B cell (primary cell): ENCODE measurements at regions not wholly inside any gene's neighbourhood (a gene's known extent, or its start where the extent isn't known, plus 50 kb on each side); places are given as distances from the start of the nearest gene placed in this dataset.
A peak's percentile ranks its signal among the peaks of the same experiment; 100 is the strongest.

ENCODE experiments used
- ATAC-seq: fragments of 200-7000 bp; cut with Tn5 transposase; one replicate; pipeline ENCODE4 v1.10.0; 2021; ENCODE audit warnings: low read depth, mild to moderate bottlenecking, moderate number of reproducible peaks, moderate library complexity
- CTCF ChIA-PET: fragments of 350-600 bp; sonication (Branson Sonifier 250); formaldehyde crosslinking; loops from one replicate; lab custom pipeline; 2021; ENCODE audit warnings: antibody characterized with exemption, inconsistent platforms; lab: Charles Lee
- POLR2A ChIA-PET: fragments of 350-600 bp; sonication (Branson Sonifier 250); formaldehyde crosslinking; loops from one replicate; lab custom pipeline; 2021; ENCODE audit warnings: antibody characterized with exemption; lab: Charles Lee
- DNase-seq: peaks from one replicate; pipeline ENCODE4 v3.0.0; 2013
- H2AFZ ChIP-seq: 2 replicates; pipeline ENCODE4 v1.6.1; 2012; ENCODE audit warnings: mild to moderate bottlenecking, low read depth, low read length; ENCODE audit not compliant: insufficient read depth, poor library complexity, severe bottlenecking
- H3K27ac ChIP-seq, 2 donors: 1 replicate in 1 of 2; 2 replicates in 1 of 2; pipeline ENCODE4 v1.5.1; 2012 to 2013; ENCODE audit warnings: low read length in 2 of 2, mild to moderate bottlenecking in 2 of 2, moderate library complexity in 1 of 2
- H3K27me3 ChIP-seq, 4 experiments: fragments of 200-600 bp in 1 of 4; sonication (generic) in 1 of 4; replicated peaks in 1 of 4; 1 replicate in 2 of 4; 2 replicates in 2 of 4; pipeline versions ENCODE4 v1.6.1 to v1.7.0; 2013 to 2016; ENCODE audit warnings: low read length in 3 of 4, mild to moderate bottlenecking in 2 of 4, mixed read lengths in 1 of 4, moderate library complexity in 1 of 4; ENCODE audit not compliant: insufficient read depth in 4 of 4, control insufficient read depth in 3 of 4; ENCODE audit errors: control extremely low read depth in 1 of 4
- H3K36me3 ChIP-seq, 2 experiments: replicated peaks in 1 of 2; 1 replicate in 1 of 2; 2 replicates in 1 of 2; pipeline versions ENCODE4 v1.6.1 to v1.7.1; 2013; ENCODE audit warnings: low read length in 1 of 2; ENCODE audit not compliant: insufficient read depth in 2 of 2, control insufficient read depth in 1 of 2; ENCODE audit errors: control extremely low read depth in 1 of 2, extremely low read depth in 1 of 2
- H3K4me1 ChIP-seq, 2 donors: fragments of 200-600 bp in 1 of 2; sonication (generic) in 1 of 2; 1 replicate in 1 of 2; 2 replicates in 1 of 2; pipeline versions ENCODE4 v1.5.1 to v1.6.1; 2013 to 2017; ENCODE audit warnings: low read length in 2 of 2; ENCODE audit not compliant: control insufficient read depth in 2 of 2, insufficient read depth in 2 of 2
- H3K4me2 ChIP-seq: replicated peaks from 2 replicates; pipeline ENCODE3; 2012; ENCODE audit warnings: mild to moderate bottlenecking, low read depth, low read length; ENCODE audit not compliant: poor library complexity, severe bottlenecking
- H3K4me3 ChIP-seq, 5 experiments: fragments of 200-600 bp in 1 of 5; sonication (generic) in 1 of 5; 1 replicate in 3 of 5; 2 replicates in 2 of 5; pipeline versions ENCODE4 v1.5.1 to v1.7.0; 2011 to 2016; ENCODE audit warnings: low read length in 4 of 5, mild to moderate bottlenecking in 4 of 5, low read depth in 2 of 5, control low read depth in 1 of 5, moderate library complexity in 1 of 5; ENCODE audit not compliant: insufficient read depth in 1 of 5; ENCODE audit errors: control extremely low read depth in 1 of 5, extremely low read depth in 1 of 5
- H3K79me2 ChIP-seq: fragments of 200-600 bp; sonication (generic); one replicate; pipeline ENCODE4 v1.6.0; 2016; ENCODE audit warnings: low read length; ENCODE audit not compliant: control insufficient read depth, insufficient read depth
- H3K9ac ChIP-seq: fragments of 200-600 bp; sonication (generic); 2 replicates; pipeline ENCODE4 v1.6.1; 2017; ENCODE audit warnings: mild to moderate bottlenecking, low read length, moderate library complexity
- H3K9me3 ChIP-seq, 3 donors: one replicate each; pipeline versions ENCODE4 v1.6.1 to v1.7.1; 2013; ENCODE audit warnings: low read length in 2 of 3; ENCODE audit not compliant: control insufficient read depth in 2 of 3, insufficient read depth in 1 of 3; ENCODE audit errors: control extremely low read depth in 1 of 3
- H4K20me1 ChIP-seq: 2 replicates; pipeline ENCODE4 v1.6.0; 2012; ENCODE audit warnings: mild to moderate bottlenecking, low read length; ENCODE audit not compliant: insufficient read depth, control insufficient read depth, poor library complexity, severe bottlenecking
- H3K27ac Mint-ChIP-seq: one replicate; pipeline ENCODE4 v1.8.0; 2021; ENCODE audit warnings: mixed read lengths
- H3K27me3 Mint-ChIP-seq: one replicate; pipeline ENCODE4 v1.8.0; 2021; ENCODE audit warnings: mixed read lengths
- H3K4me1 Mint-ChIP-seq: one replicate; pipeline ENCODE4 v1.8.0; 2021; ENCODE audit warnings: mixed read lengths
- H3K4me3 Mint-ChIP-seq: one replicate; pipeline ENCODE4 v1.8.0; 2021; ENCODE audit warnings: mixed read lengths
- H3K9me3 Mint-ChIP-seq: one replicate; pipeline ENCODE4 v1.8.0; 2022; ENCODE audit warnings: mixed read lengths; ENCODE audit not compliant: insufficient read depth
- EZH2 ChIP-seq: IDR thresholded peaks from 2 replicates; pipeline ENCODE4 v1.6.1; 2012; ENCODE audit warnings: borderline replicate concordance, low read depth, mild to moderate bottlenecking, moderate library complexity, low read length; ENCODE audit not compliant: insufficient read depth, poor library complexity, severe bottlenecking
- WGBS: methylation state at CpG from one replicate; pipeline ENCODE4 v1.1.5; 2013; ENCODE audit warnings: missing lambda C conversion rate; ENCODE audit not compliant: insufficient coverage; 5-methylcytosine and 5-hydroxymethylcytosine counted together
- intact Hi-C: fragments of 100-400 bp; cut with micrococcal nuclease; formaldehyde crosslinking; loops from one replicate; pipeline ENCODE4 v1.10.0; 2022
- TF ChIP-seq, protein P1 (sequence below): fragments of 200-600 bp; IDR thresholded peaks from one replicate; pipeline ENCODE4 v1.8.0; 2022; ENCODE audit warnings: antibody characterized with exemption, mild to moderate bottlenecking

DNA sequence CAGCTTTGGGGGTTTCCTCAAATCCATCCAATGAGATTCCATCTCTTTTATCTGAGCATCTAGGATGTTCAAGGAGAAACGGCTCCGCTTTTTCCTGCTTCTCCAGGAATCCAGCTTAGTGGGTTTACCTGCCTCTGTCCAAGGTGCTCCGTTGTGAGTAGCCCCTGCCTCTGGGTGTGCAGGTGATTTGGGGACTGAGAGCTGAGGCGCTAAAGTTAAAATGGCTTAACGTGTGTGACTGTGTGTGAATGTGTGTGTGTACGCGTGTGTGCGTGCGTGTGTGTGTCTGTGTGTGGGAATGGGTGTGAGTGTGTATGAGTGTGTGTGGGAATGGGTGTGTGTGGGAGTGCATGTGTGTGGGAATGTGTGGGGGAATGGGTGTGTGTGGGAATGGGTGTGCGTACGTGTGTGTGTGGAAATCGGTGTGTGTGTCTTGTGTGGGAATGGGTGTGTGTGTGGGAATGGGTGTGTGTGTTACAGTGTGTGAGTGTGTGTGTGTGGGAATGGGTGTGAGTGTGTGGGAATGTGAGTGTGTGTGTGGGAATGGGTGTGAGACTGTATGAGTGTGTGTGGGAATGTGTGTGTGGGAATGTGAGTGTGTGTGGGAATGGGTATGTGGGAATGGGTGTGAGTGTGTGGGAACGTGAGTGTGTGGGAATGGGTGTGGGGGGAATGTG is 90.2 kb upstream of the INSIG1 start:
- H3K9ac ChIP-seq = no peak overlapping the region

More for the DNA sequence above, 90.2 kb upstream of the INSIG1 start:
- no peaks in the 10 kb centered on the region for H4K20me1 ChIP-seq
- no peaks in the 10 kb centered on the region for H3K79me2 ChIP-seq
- no peak overlapping the region for H3K27ac ChIP-seq
- Mint-ChIP-seq H3K4me1 (peaks cover 20% of the 10 kb centered on the region), H3K4me3 (no peak overlapping the region), H3K27me3 (no peaks in the 10 kb centered on the region), H3K9me3 (no peaks in the 10 kb centered on the region), H3K27ac (peak overlapping the region; percentile 63)
- ChIA-PET POLR2A (no interaction called here), CTCF (interaction anchor here (2.7 kb wide), 1 partner anchor 91 kb away, joined by 9 read pairs; the partner anchor contains the start of gene INSIG1)
- no peaks in the 10 kb centered on the region for H3K9me3 ChIP-seq
- TF ChIP-seq, protein P1, sequence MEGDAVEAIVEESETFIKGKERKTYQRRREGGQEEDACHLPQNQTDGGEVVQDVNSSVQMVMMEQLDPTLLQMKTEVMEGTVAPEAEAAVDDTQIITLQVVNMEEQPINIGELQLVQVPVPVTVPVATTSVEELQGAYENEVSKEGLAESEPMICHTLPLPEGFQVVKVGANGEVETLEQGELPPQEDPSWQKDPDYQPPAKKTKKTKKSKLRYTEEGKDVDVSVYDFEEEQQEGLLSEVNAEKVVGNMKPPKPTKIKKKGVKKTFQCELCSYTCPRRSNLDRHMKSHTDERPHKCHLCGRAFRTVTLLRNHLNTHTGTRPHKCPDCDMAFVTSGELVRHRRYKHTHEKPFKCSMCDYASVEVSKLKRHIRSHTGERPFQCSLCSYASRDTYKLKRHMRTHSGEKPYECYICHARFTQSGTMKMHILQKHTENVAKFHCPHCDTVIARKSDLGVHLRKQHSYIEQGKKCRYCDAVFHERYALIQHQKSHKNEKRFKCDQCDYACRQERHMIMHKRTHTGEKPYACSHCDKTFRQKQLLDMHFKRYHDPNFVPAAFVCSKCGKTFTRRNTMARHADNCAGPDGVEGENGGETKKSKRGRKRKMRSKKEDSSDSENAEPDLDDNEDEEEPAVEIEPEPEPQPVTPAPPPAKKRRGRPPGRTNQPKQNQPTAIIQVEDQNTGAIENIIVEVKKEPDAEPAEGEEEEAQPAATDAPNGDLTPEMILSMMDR = no peak
- no peak for TF ChIP-seq EZH2
- no peaks in the 10 kb centered on the region for H3K27me3 ChIP-seq
- H2AFZ ChIP-seq = no peak overlapping the region
- 85% methylated on average over 13 of the region's 13 CpGs for WGBS
- no peak overlapping the region for H3K4me3 ChIP-seq
- no peak for ATAC-seq
- H3K36me3 ChIP-seq = no peaks in the 10 kb centered on the region
- intact Hi-C loops = loop anchor here (5.0 kb wide), 1 partner anchor 515 kb away; no protein-coding TSS in a partner anchor
- no peak overlapping the region for H3K4me2 ChIP-seq
- DNase-seq = no peak
- peaks cover 19 to 23% of the 10 kb centered on the region in 2 donors for H3K4me1 ChIP-seq
